Stimulated activated naive CD4-positive, alpha-beta T cell (primary cell): ENCODE measurements at regions not wholly inside any gene's neighbourhood (a gene's known extent, or its start where the extent isn't known, plus 50 kb on each side); places are given as distances from the start of the nearest gene placed in this dataset.
"Not testable (repeated sequence)": the region's sequence is repeated elsewhere in the genome, so short reads cannot be mapped to it uniquely, and the experiment has no call there.

Source experiments
- DNase-seq, 6 experiments: peaks; one replicate each; lab custom pipeline; 2025; lab: John Stamatoyannopoulos, UW

DNA sequence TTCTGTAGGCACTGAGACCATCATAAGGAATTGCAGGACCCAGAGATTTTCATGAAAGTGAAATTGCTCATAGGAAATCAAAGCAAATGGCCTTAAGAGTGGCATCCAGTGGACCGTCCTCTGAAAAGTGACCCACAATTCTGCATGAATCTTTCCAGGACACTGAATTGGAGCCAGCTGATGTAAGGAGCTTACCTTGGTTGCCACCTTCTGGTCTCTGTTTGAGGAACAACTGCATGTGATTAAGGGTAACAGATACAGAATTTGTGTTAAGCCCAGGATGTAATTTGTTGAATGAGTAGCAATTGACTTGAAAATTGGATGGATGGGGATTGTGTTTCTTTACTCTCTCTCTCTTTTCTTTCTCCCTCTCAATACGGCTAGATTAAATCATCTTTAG lies 49.9 kb upstream of the GAS1 start:
- no peak for DNase-seq

DNA sequence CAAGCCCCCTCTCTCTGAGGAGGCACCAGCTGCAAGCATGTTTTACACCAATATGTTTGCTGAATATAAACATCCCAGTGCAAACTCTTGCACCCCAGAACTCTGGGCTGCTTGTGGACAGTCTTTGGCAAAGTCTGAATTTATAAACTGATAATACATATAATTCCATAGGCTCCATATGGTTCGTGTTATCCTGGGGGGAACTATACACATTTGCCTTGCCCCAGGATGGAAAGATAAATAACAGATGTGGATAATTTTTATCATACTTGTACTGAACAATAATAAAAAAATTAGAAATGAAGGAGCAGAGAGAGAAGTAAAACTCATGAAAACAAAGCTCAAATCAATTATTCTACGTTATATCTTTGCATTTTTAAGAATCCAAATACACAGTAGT lies 50.6 kb upstream of the GAS1 start:
- no peak for DNase-seq

DNA sequence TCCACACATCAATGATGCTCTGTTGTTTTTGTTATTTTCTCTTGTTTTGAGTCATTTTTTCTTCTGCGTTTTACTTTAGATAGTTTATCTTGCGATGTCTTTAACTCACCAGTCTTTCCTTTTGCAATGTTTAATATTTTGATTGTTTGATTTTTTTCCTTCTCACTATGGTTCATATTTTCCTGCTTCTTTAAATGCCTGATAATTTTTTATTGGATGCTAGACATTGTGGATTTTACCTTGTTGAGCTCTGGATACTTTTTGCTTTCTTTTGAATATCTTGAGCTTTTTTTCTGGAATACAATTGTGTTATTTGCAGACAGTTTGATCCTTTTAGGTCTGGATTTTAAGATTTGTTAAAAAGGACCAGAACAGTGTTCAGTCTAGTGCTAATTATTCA lies 55.2 kb upstream of the GAS1 start:
- no peak for DNase-seq

DNA sequence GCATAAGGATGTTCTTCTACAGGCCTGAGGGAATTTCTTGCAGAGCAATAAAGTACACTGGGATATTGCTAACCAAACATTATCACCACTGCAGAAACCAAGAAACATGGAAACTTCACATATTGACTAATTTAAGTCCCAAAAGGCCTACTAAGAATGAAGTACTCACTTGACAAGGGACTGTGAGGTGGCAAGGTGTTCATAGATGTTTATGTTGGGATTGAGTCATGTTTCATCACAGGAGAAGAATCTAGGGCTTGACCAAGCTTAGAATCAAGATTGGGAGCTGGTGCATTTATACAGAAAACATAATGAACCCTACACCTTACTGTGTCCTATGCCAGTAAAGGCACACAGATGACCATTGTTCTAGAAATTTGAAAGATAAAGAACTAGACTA lies 56.7 kb upstream of the GAS1 start:
- DNase-seq, result no peak

DNA sequence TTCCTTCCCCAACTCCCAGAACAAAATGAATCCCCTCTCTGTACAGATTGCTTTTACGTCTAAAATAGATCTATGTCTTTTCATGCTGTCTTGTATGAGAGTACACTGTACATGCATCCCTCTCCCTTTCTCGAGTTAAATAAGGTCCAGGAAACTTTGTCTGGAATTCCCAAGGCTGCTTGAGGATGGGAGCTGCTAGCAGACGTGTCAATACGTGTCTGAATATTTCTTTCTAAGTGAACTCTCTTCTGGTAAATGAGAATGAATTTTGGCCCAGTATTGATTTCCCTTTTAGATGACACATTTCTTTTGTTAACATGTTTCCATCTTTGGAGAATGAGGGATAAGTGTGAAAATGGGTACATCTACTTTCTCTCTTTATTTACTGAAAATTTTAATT lies 59.6 kb upstream of the GAS1 start:
- no peak for DNase-seq

DNA sequence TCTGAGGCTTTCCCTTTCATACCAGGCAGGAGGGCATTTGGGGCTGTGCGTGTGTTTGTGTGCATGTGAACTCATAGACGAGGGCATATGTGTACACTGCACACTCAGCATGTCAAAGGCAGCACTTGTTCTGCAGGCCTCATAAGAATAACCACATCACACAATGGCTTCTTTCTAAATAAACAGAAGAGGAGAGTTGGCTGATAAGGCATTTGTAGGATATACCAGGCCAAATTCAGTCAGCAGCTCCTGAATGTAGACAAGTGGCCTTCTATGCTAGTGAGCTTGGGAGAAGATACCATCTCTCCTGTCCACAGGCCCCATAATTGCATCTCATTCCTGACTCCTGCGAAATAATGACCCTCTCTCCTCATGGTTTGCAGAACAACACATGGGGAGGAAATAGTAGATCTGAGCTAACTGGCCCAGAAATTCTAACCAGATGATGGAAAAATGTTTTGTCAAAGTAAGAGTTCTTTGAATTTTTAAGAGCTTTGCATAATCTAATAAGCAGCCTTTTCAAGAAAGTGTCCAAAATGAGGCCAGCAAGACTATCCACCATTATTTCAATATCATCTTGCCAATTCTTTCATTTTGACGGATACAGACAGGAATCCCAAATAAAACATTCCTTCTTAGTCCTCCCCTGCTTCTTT lies 60.5 kb upstream of the GAS1 start:
- no peak for DNase-seq

DNA sequence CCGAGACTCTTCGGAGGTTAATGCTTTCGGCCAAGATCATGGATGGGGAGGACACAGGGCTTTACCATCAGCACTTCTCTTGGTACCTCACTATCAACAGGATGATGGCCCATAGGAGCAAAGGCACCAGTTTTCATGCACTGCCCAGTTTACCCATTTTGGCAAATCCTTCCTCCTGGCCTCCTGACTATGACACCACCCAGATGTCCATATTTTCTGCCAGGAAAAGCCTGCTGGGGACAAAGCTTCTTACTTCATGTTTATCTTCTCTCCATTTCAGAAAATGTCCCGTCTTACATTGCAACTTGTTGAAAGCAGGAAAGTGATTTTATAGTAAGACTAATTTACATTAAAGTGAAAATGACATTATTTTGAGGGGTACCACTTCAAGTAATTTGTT lies 61.4 kb upstream of the GAS1 start:
- DNase-seq, result no peak

DNA sequence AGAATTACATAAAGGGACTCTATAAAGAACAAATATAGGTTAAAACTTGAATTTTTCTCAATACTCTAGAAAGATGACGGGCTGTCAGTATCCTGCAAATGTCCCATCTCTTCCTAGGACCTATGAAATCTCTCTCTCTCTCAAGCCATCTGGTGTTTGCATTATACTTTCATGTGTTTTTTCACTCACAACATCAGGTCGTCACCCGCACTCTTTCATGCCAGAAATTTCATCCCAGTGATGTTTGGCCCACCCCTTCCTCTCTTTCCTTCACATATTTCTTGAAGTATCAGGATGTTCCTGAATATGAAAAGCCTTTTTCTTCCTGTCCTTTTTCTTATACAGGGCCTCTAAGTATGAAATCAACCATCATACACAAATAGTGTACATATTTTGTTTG lies 63.3 kb upstream of the GAS1 start:
- DNase-seq, result no peak

DNA sequence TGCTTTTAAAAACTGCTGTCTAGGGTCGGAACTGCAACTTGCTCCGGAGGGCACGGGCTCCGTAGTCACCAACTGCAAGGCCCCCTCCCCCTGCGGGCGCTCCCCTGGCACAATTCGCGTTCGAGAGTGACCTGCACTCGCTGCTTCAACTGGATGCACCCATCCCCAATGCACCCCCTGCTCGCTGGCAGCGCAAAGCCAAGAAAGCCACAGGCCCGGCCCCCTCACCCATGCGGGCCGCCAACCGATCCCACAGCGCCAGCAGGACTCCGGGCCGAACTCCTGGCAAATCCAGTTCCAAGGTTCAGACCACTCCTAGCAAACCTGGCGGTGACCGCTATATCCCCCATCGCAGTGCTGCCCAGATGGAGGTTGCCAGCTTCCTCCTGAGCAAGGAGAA lies 64.2 kb upstream of the GAS1 start:
- no peak for DNase-seq

DNA sequence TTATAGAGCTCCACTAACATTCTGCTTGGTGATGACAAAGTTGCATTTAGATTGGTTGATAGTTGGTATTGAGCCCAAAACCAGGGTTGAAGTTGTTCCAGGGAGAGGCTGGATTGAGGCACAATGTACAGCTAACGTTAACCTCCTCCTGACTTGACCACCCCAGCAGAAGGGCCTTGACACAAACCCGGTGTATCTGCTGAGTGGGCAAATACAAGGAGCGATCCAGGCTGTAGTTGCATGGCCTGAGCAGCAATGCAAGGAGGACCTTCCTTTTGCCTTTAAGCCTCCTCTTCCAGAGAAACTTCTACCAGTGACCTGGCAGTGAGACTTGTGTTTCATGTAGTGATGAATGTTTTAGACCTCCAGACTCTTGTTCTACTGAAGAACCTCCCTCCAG lies 66.2 kb upstream of the GAS1 start:
- DNase-seq, result no peak

DNA sequence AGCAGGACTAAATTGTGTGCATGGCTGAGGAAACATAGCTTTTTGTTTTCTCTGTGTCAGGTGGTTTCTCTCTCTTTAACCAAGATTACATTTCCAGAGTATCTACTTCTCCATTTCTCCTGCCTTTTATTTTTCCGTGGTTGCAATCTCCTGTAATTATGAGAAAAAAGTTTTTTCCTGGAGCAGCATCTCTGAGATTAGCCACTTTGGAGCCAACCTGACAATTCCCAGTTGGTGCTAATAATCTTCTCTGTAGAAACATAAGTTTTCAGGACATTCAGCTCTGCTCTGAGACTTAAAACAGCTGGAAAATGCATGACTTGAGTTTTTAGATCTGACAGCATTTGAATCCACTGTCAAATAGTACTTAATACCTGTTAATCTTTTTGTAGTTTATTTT lies 67.1 kb upstream of the GAS1 start:
- no peak for DNase-seq

DNA sequence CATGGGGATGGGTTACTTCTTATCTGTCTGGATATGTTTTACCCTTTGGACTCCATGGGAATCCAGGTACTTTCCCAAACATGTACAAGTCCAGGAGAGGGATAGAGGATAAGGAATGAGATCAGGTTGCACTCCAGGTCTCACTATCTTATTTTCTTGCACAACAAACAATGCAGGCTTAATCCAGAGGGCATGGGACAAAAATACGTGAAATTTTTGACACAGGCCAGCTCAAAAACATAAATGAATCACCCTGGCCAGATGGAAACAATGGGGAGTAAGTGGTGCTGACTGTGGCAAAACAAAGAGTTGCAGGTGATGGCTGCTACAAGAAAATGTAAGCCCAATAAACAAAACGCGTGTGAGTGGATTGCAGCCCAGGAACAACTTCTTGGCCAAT lies 69.4 kb upstream of the GAS1 start:
- DNase-seq, result no peak

DNA sequence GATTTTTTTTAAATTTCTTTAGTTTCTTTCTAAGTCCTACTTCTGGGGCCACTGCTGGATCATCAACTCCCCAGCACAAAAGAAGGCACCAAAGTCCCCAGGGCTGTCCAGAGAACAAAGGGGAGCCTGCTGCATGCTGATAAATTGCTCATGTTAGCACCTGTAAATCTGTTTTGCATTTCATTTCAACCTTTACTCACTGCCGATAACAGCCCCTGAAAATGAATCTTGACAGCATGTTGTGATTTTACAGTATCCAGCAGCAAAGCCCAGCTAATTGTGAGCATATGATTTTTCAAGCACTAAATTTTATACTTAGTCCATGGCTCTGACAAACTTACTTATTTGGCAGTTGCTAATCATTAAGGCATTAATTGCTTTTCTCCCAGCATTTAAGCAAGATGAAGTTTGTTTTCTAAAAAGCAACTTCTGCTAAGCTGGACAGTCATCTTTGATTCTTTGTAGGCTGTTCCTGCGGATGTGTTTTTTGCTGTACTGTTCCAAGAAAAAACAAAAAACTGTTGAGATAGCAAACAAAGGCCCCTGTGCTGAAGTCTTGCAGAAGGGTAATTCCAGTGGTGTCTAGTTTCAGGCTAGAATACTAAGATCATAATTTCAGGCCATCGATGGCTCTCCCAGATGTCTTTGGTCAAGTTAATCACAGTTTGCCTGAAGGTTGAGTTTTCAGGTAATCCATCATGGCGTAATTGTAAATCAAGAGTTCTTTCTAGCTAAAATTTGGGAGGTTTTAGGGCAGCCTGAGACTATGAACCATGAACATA lies 73.1 kb upstream of the GAS1 start:
- DNase-seq, result no peak

DNA sequence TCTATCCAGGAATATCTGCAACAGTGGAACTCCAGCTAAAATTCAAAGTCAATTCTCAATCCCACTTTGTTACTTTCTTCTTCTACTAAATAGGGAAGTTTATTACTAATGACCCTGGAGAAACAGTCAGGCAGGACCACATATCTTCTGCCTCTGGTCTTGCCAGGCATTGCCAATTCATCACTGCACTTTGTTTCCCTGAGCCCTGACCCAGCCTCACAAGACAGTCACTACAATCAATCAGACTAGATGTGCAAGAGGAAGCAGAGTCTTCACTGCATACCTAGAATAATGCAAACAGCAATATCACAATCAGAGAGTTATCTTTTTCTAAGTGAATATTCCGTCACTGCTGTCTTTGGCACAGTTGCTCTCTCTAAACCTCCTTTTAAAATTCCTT lies 74.9 kb upstream of the GAS1 start:
- DNase-seq, result no peak

DNA sequence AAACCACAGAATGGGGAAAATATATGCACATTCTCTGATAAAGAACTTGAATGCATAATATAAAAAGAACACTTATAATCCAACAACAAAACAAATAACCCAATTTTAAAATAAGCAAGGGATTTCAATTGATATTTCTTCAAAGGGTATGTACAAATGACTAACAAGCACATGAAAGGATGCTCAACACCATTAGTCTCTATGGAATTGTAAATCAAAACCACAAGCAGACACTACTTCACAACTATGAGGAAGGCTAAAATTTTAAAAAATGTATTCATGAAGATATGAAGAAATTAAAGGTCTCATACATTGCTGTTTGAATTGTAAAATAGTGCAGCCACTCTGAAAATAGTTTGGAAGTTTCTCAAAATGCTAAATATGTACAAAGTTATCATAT lies 78.9 kb upstream of the GAS1 start:
- DNase-seq, result no peak

DNA sequence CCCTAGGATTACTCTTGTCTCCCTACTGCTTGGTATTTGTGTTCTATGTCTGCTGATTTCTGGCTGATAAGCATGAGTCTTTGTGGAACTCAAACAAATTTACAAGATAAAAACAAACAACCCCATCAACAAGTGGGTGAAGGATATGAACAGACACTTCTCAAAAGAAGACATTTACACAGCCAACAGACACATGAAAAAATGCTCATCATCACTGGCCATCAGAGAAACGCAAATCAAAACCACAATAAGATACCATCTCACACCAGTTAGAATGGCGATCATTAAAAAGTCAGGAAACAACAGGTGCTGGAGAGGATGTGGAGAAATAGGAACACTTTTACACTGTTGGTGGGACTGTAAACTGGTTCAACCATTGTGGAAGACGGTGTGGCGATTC lies 81.5 kb upstream of the GAS1 start:
- DNase-seq, result not testable (repeated sequence)

DNA sequence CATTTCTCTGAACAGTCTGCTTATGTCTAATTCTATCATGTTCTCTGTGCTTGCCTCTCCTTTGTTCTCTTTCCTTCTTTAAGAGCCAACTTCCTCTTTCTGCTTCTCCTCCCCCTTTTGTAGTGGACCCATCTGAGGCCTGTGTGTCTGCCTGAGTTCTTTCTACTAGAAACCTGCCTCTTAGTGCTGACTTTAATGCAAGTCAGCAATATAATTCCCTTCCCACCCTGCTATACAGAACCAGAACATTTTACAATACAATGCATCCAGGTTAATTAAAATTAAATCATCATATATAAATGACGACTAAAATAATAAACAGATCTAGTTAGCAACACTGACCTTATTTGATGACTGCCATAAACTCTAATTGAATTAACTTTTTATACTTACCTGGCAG lies 82.6 kb upstream of the GAS1 start:
- DNase-seq, result no peak

DNA sequence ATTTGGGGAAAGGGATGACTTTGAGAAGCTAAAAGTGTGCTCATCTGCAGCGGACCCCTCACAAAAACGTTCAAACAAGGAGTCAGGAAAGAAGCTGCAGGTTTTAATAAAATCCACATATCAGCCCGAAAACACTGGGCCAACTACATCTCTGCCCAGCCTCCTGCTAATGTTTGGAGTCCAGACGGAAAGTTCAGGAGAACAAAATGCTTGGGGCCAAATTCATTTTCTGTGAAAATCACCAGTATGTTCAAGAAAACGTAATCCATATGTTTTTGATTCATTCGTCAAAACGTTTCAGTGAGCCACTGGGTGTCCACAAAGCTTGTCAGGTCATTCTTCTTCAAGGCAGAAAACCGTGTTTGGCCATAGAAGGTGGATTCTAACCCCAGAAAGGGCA lies 87.5 kb upstream of the GAS1 start:
- DNase-seq, result no peak

DNA sequence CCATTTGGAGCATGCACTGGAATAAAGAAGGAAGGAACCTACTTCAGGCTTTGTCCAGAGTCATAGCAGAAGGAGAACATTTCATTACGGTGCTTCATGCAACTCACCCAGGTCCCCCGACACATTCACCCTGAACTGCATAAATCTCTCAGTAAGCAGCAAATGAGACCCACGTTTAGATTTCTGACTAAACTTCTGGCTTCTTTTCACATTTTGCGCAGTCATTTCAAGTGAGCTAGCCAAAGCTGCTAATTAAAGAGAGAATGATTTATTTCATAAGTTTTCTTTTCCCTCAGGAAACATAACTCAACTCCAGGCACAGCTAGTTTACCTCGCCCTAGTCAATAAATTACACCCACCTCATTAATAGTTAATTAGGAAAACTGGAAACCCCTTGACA lies 88.6 kb upstream of the GAS1 start:
- no peak for DNase-seq

DNA sequence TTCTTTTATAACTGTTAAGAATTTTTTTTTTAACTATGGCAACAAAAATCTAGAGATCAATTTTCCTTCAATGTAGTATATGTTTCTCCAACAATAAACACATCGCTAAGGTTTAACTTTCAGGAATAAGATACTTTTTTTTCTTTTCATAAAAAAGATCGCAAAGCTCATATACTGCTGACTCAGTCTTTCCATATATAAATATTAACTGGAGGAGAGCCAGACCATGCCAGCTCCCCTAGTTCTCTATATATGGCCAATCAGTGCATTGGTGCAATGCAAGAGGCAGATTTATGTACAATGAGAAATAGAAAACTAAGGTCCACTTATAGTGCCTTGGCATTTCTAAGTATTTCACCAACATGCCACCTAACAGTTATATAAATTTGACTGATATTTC lies 89.2 kb upstream of the GAS1 start:
- no peak for DNase-seq

DNA sequence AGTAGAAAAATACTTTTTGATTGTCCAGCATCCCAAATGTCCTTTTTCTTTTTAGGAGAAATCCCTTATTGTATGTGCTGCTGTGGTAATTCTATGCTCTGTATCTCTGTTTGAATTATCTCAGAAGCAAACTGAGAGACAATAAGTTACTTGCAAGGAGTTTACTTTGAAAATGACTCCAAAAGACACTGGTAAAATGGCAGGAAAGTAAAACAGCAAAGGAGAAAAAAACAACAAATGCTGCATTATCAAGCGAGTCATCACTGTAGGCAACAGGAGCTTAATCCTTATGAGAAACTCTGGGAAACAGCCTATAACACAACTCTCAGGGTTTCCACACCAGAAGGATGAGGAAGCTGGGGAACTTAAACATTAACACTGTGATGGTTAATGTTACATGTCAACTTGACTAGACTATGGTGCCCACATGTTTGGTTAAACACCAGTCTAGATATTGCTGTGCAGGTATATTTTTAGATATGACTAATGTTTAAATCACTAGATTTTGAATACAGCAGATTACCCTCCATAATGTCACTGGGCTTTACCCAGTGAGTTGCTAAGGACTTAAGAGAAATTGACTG lies 92.6 kb upstream of the GAS1 start:
- no peak for DNase-seq

DNA sequence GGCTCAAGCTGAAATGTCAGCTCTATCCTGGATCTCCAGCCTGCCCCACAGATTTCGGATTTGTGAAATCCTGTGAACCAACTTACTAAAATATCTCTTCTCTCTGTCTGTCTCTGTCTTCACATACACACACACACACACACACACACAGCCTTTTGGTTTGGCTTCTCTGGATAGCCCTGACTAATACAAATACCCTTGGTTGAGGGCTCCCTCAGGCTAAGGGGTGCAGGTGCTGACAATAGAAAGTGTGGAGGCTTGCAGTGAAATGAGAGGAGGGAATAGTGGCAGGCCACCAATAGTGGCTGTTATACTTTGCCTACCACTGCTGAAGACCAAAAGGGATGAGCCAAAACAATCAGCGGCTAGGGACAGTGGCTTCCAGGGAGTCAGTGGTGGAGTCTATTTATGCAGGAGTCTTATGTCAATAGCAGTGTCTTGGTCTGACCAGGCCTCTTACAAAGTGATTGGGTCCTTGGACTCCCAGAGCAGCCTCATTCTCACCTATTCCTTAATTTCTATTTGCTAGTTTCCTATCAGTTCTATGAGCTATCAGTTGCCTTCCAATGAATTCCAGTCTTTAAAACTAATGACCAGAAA lies 93.2 kb upstream of the GAS1 start:
- DNase-seq, result no peak

DNA sequence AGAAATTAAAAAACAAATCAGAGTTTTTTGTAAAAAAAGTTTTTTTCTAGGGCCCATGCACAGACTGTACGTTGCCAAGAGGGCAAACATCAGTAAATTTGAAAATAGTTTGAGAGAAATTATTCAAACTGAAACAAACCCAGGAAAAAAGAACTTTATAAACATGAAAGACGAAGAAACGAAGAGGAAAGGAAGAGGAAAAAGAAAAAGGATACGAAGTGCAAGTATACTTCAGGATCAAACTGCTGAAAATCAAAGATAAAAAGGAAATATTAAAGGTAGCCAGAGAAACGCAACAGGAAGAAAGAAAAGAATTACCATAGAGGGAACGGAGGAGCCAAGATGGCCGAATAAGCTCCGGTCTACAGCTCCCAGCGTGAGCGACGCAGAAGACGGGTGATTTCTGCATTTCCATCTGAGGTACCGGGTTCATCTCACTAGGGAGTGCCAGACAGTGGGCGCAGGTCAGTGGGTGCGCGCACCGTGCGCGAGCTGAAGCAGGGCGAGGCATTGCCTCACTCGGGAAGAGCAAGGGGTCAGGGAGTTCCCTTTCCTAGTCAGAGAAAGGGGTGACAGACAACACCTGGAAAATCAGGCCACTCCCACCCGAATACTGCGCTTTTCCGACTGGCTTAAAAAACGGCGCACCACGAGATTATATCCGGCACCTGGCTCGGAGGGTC lies 94.4 kb upstream of the GAS1 start:
- not testable (repeated sequence) for DNase-seq
